Thymus (tissue), 11 donors: ENCODE measurements at regions not wholly inside any gene's neighbourhood (a gene's known extent, or its start where the extent isn't known, plus 50 kb on each side); places are given as distances from the start of the nearest gene placed in this dataset.

ENCODE experiments used
- DNase-seq, 9 donors: peaks; one replicate each; pipeline ENCODE4 v3.0.0-alpha.2; 2013; ENCODE audit warnings: low spot score in 9 of 9, low read depth in 6 of 9, missing footprints in 1 of 9
- H3K27ac ChIP-seq, 2 donors: one replicate each; pipeline ENCODE4 v1.5.1; 2013; ENCODE audit warnings: control low read depth in 1 of 2, low read depth in 1 of 2, low read length in 1 of 2, mild to moderate bottlenecking in 1 of 2, moderate library complexity in 1 of 2
- H3K27me3 ChIP-seq, 2 donors: one replicate each; pipeline ENCODE4 v1.5.1; 2013; ENCODE audit warnings: low read length in 1 of 2; ENCODE audit not compliant: control insufficient read depth in 2 of 2, insufficient read depth in 1 of 2
- H3K36me3 ChIP-seq, 2 donors: one replicate each; pipeline ENCODE4 v1.5.1; 2013; ENCODE audit warnings: low read length in 1 of 2, mild to moderate bottlenecking in 1 of 2, moderate library complexity in 1 of 2; ENCODE audit not compliant: control insufficient read depth in 2 of 2, insufficient read depth in 2 of 2
- H3K4me1 ChIP-seq, 2 donors: one replicate each; pipeline ENCODE4 v1.5.1; 2013; ENCODE audit warnings: low read length in 2 of 2; ENCODE audit not compliant: control insufficient read depth in 2 of 2, insufficient read depth in 2 of 2
- H3K4me3 ChIP-seq, 2 donors: one replicate each; pipeline ENCODE4 v1.5.1; 2013; ENCODE audit warnings: low read length in 2 of 2, control low read depth in 1 of 2, mild to moderate bottlenecking in 1 of 2
- H3K9me3 ChIP-seq, 2 donors: one replicate each; pipeline ENCODE4 v1.5.1; 2013; ENCODE audit warnings: low read length in 1 of 2, mild to moderate bottlenecking in 1 of 2; ENCODE audit not compliant: control insufficient read depth in 2 of 2, insufficient read depth in 1 of 2
- WGBS: extraction: QIAGEN DNeasy Blood & Tissue Kit; methylation state at CpG from one replicate; pipeline ENCODE4 v1.1.7; 2013; 5-methylcytosine and 5-hydroxymethylcytosine counted together
- donor health status: healthy.

- WGBS: 68% methylated on average over 3 of the region's 3 CpGs
- no peak for DNase-seq
- H3K27ac ChIP-seq: no peak overlapping the region
- no peaks in the 10 kb centered on the region for H3K36me3 ChIP-seq
- no peaks in the 10 kb centered on the region for H3K9me3 ChIP-seq
- no peak overlapping the region for H3K4me3 ChIP-seq
- H3K27me3 ChIP-seq: no peaks in the 10 kb centered on the region
- no peaks in the 10 kb centered on the region for H3K4me1 ChIP-seq
These were observed 68.2 kb upstream of the EYA2 start for GRCh38 chr20:46826343-46826984.

DNA sequence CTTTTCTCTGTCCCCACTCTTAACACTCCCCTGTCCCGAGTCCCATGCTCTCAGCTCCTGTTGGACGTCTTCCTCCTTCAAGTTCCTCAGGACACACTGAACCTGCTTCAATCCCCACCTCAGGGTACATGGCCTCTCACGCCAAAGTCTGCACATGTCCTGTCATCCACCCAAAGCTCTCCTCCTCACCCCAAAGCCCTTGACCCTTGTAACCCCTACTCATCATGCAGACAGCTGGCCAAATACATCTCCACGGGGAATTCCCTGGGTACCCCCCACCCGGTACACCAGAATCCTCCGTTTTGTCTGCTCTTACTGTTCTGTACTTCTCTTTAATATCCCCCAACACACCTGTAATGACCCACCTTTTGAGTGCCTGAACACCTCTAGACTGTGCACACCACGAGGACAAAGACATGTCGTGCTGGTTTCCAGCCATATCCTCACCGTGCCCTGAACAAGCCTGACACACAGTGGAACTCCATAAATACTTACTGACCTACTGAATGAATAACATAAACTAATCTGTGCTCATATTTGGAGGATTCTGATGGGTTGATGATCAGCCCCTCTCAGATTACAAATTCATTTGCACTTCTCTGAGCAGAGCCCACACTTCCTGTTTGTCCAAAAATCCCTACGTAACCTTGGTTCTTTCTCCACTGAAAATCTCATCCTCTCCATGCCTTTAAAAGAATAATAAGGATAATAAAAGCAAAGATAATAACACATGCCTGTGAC, 66.8 kb upstream of the EYA2 start:
- 87% methylated on average over 10 of the region's 10 CpGs for WGBS
- no peaks in the 10 kb centered on the region for H3K4me1 ChIP-seq
- no peak overlapping the region for H3K4me3 ChIP-seq
- H3K36me3 ChIP-seq: no peaks in the 10 kb centered on the region
- H3K27me3 ChIP-seq: no peaks in the 10 kb centered on the region
- no peak overlapping the region for H3K27ac ChIP-seq
- DNase-seq: no peak
- H3K9me3 ChIP-seq: no peaks in the 10 kb centered on the region

DNA sequence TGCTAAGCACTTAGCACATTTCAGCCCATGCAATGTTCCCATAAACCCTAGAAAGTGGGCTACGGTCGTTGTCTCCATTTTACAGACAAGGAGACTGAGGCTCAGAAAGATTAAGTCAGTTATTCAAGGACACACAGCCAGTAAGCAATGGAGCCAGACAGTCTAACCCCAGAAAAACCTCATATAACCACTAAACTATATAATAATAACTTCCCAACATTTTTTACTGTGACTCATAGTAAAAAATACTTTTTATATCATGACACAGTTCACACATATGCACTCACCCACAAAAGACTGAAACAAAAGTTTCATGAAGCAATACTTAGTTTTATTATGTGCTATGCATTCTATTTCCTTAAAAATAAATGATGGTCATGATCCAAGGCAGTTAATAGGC, 66.2 kb upstream of the EYA2 start:
- WGBS: 97% methylated on average over 2 of the region's 2 CpGs
- Histone ChIP-seq H3K36me3 (no peaks in the 10 kb centered on the region), H3K27me3 (no peaks in the 10 kb centered on the region), H3K27ac (no peak overlapping the region), H3K9me3 (no peaks in the 10 kb centered on the region), H3K4me3 (no peak overlapping the region), H3K4me1 (no peaks in the 10 kb centered on the region)
- DNase-seq: no peak

- no peaks in the 10 kb centered on the region for H3K4me1 ChIP-seq
- H3K4me3 ChIP-seq: no peak overlapping the region
- 80% methylated on average over 6 of the region's 6 CpGs for WGBS
- DNase-seq: no peak
- no peaks in the 10 kb centered on the region for H3K36me3 ChIP-seq
- no peaks in the 10 kb centered on the region for H3K9me3 ChIP-seq
- H3K27ac ChIP-seq: no peak overlapping the region
- no peaks in the 10 kb centered on the region for H3K27me3 ChIP-seq
These were observed 63.6 kb upstream of the EYA2 start for GRCh38 chr20:46830886-46831632.

DNA sequence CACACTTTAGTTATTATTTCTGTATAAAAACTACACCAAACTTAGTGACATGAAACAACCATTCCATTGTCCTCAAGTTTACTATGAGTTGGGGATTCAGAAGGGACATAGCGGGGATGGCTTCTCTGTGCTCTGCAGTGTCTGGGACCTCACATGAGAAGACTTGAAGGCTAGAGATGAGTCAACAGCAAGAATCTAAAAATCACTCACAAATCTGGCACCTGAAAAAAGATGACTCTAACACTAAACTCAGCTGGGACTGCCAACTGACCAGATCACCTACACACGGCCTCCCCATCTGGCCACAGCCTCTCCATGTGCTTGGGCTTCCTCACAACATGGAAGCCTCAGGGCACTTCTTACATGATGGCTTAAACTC, 63.0 kb upstream of the EYA2 start:
- no peaks in the 10 kb centered on the region for H3K36me3 ChIP-seq
- H3K27ac ChIP-seq: no peak overlapping the region
- H3K4me3 ChIP-seq: no peak overlapping the region
- no peaks in the 10 kb centered on the region for H3K27me3 ChIP-seq
- 95% methylated on average over 2 of the region's 2 CpGs for WGBS
- H3K4me1 ChIP-seq: no peaks in the 10 kb centered on the region
- H3K9me3 ChIP-seq: no peaks in the 10 kb centered on the region
- no peak for DNase-seq

- no peaks in the 10 kb centered on the region for H3K4me1 ChIP-seq
- WGBS: 81% methylated on average over 3 of the region's 3 CpGs
- H3K27me3 ChIP-seq: no peaks in the 10 kb centered on the region
- no peak overlapping the region for H3K27ac ChIP-seq
- H3K9me3 ChIP-seq: no peaks in the 10 kb centered on the region
- no peak for DNase-seq
- no peaks in the 10 kb centered on the region for H3K36me3 ChIP-seq
- H3K4me3 ChIP-seq: no peak overlapping the region
These were observed 62.1 kb upstream of the EYA2 start for GRCh38 chr20:46832555-46832954.

- Histone ChIP-seq H3K36me3 (no peaks in the 10 kb centered on the region), H3K4me3 (no peak overlapping the region), H3K4me1 (no peaks in the 10 kb centered on the region), H3K9me3 (no peaks in the 10 kb centered on the region), H3K27me3 (no peaks in the 10 kb centered on the region), H3K27ac (no peak overlapping the region)
- no peak for DNase-seq
- WGBS: 91% methylated on average over 3 of the region's 3 CpGs
These were observed 61.3 kb upstream of the EYA2 start for GRCh38 chr20:46833360-46833759.

- Histone ChIP-seq H3K27me3 (no peaks in the 10 kb centered on the region), H3K4me1 (no peaks in the 10 kb centered on the region), H3K4me3 (no peak overlapping the region), H3K36me3 (no peaks in the 10 kb centered on the region), H3K9me3 (no peaks in the 10 kb centered on the region), H3K27ac (no peak overlapping the region)
- no peak for DNase-seq
- whole genome bisulfite sequencing: 94% methylated on average over 1 of the region's 1 CpG
These were observed 59.2 kb upstream of the EYA2 start for GRCh38 chr20:46835418-46835817.

- Histone ChIP-seq H3K4me3 (no peak overlapping the region), H3K36me3 (no peaks in the 10 kb centered on the region), H3K9me3 (no peaks in the 10 kb centered on the region), H3K27ac (no peak overlapping the region), H3K4me1 (no peaks in the 10 kb centered on the region), H3K27me3 (no peaks in the 10 kb centered on the region)
- no peak for DNase-seq
- WGBS: 95% methylated on average over 4 of the region's 4 CpGs
These were observed 57.6 kb upstream of the EYA2 start for GRCh38 chr20:46837083-46837482.
